ENCODE measurements at regions not wholly inside any gene's neighbourhood (a gene's known extent, or its start where the extent isn't known, plus 50 kb on each side); places are given as distances from the start of the nearest gene placed in this dataset.

GRCh38 chr5:12019306-12019705 is 115.1 kb upstream of the CTNND2 start:
- no peak for TF ChIP-seq ZNF610 (tag by site-specific recombination; IDR thresholded peaks at IDR 0.05; ENCODE audit: borderline replicate concordance)
- TF ChIP-seq, protein P1, sequence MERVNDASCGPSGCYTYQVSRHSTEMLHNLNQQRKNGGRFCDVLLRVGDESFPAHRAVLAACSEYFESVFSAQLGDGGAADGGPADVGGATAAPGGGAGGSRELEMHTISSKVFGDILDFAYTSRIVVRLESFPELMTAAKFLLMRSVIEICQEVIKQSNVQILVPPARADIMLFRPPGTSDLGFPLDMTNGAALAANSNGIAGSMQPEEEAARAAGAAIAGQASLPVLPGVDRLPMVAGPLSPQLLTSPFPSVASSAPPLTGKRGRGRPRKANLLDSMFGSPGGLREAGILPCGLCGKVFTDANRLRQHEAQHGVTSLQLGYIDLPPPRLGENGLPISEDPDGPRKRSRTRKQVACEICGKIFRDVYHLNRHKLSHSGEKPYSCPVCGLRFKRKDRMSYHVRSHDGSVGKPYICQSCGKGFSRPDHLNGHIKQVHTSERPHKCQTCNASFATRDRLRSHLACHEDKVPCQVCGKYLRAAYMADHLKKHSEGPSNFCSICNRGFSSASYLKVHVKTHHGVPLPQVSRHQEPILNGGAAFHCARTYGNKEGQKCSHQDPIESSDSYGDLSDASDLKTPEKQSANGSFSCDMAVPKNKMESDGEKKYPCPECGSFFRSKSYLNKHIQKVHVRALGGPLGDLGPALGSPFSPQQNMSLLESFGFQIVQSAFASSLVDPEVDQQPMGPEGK (tag by site-specific recombination; IDR thresholded peaks at IDR 0.05) = no peak
- TF ChIP-seq ZNF19 (tag by site-specific recombination; IDR thresholded peaks at IDR 0.05; ENCODE audit: low read depth) = no peak
- no peak for TF ChIP-seq CTCF (tag by site-specific recombination; IDR thresholded peaks at IDR 0.05)
- no peak for TF ChIP-seq ZNF202 (tag by site-specific recombination; IDR thresholded peaks at IDR 0.05; ENCODE audit: borderline replicate concordance)
- TF ChIP-seq ZBTB7A (tag by site-specific recombination; IDR thresholded peaks at IDR 0.05; ENCODE audit: low read depth) = no peak
- TF ChIP-seq, protein P2, sequence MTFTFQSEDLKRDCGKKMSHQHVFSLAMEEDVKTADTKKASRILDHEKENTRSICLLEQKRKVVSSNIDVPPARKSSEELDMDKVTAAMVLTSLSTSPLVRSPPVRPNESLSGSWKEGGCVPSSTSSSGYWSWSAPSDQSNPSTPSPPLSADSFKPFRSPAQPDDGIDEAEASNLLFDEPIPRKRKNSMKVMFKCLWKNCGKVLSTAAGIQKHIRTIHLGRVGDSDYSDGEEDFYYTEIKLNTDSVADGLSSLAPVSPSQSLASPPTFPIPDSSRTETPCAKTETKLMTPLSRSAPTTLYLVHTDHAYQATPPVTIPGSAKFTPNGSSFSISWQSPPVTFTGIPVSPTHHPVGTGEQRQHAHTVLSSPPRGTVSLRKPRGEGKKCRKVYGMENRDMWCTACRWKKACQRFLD (tag by site-specific recombination; IDR thresholded peaks at IDR 0.05) = no peak
- TF ChIP-seq ZNF510 (tag by site-specific recombination; IDR thresholded peaks at IDR 0.05; ENCODE audit: insufficient replicate concordance) = no peak
- TF ChIP-seq ZNF792 (tag by site-specific recombination; IDR thresholded peaks at IDR 0.05) = no peak
- TF ChIP-seq ZNF292 (tag by site-specific recombination; IDR thresholded peaks at IDR 0.05; ENCODE audit: borderline replicate concordance, low read depth) = no peak
- no peak for TF ChIP-seq ZNF416 (tag by site-specific recombination; IDR thresholded peaks at IDR 0.05)
- TF ChIP-seq YY2 (tag by site-specific recombination; IDR thresholded peaks at IDR 0.05) = no peak
- TF ChIP-seq ELK4 (IDR thresholded peaks at IDR 0.05; ENCODE audit: borderline replicate concordance, low read depth, low read length) = no peak
- no peak for TF ChIP-seq ZNF239 (tag by site-specific recombination; IDR thresholded peaks at IDR 0.05)
